ENCODE measurements at regions not wholly inside any gene's neighbourhood (a gene's known extent, or its start where the extent isn't known, plus 50 kb on each side); places are given as distances from the start of the nearest gene placed in this dataset.

DNA sequence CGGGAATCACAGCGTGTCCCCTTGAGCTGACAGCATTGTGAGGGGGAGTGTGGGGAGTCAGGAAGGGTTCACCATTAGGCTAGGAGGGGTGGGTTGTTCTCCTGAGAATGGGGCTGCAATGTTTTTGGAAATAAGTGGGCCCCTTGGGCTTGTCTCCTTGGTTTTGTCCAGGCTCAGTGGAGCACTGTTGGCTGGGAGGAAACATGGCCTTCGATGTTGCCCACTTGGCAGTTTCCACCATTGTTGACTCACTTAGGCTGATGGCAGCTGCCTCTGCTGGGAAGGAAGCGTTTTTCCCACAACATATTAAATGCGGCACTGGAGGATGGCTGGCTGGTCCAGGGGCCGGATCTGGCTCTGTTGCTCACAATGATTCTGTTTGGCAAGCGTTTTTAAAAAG is 512.1 kb downstream of the QKI start:
- Histone ChIP-seq H3K4me1 (ENCODE audit: insufficient read depth, low read length) (no peaks in the 10 kb centered on the region), H3K27ac (ENCODE audit: extremely low read length, insufficient read depth, low read length) (no peak overlapping the region), H3K79me2 (ENCODE audit: insufficient read depth, low read length) (no peaks in the 10 kb centered on the region), H3K9ac (ENCODE audit: insufficient read depth, low read depth, low read length) (no peak overlapping the region), H3K4me3 (replicated peaks in 1 of 3; ENCODE audit: insufficient read depth in 1 of 3, low read depth in 2 of 3, low read length in 3 of 3) (no peak overlapping the region), H3K4me2 (ENCODE audit: low read depth, low read length) (no peak overlapping the region), H4K20me1 (ENCODE audit: insufficient read depth, low read length) (no peaks in the 10 kb centered on the region), H3K27me3 (ENCODE audit: control insufficient read depth in 1 of 2, insufficient read depth in 2 of 2, low read length in 2 of 2) (peaks cover 0 to 19% of the 10 kb centered on the region in 2 experiments; a peak in 2 of 5 replicates), H3K36me3 (replicated peaks in 1 of 2; ENCODE audit: control insufficient read depth in 1 of 2, insufficient read depth in 2 of 2, low read length in 2 of 2) (no peaks in the 10 kb centered on the region), H2AFZ (ENCODE audit: low read length) (no peak overlapping the region), H3K9me3 (ENCODE audit: low read length) (no peaks in the 10 kb centered on the region)
- POLR2A ChIA-PET: no interaction called here
- BruUV-seq (replicated peaks): no TSS peak
- TF ChIP-seq, protein P1, sequence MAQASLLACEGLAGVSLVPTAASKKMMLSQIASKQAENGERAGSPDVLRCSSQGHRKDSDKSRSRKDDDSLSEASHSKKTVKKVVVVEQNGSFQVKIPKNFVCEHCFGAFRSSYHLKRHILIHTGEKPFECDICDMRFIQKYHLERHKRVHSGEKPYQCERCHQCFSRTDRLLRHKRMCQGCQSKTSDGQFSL (CRISPR knock-in tag; IDR thresholded peaks at IDR 0.05): no peak
- TF ChIP-seq, protein P2, sequence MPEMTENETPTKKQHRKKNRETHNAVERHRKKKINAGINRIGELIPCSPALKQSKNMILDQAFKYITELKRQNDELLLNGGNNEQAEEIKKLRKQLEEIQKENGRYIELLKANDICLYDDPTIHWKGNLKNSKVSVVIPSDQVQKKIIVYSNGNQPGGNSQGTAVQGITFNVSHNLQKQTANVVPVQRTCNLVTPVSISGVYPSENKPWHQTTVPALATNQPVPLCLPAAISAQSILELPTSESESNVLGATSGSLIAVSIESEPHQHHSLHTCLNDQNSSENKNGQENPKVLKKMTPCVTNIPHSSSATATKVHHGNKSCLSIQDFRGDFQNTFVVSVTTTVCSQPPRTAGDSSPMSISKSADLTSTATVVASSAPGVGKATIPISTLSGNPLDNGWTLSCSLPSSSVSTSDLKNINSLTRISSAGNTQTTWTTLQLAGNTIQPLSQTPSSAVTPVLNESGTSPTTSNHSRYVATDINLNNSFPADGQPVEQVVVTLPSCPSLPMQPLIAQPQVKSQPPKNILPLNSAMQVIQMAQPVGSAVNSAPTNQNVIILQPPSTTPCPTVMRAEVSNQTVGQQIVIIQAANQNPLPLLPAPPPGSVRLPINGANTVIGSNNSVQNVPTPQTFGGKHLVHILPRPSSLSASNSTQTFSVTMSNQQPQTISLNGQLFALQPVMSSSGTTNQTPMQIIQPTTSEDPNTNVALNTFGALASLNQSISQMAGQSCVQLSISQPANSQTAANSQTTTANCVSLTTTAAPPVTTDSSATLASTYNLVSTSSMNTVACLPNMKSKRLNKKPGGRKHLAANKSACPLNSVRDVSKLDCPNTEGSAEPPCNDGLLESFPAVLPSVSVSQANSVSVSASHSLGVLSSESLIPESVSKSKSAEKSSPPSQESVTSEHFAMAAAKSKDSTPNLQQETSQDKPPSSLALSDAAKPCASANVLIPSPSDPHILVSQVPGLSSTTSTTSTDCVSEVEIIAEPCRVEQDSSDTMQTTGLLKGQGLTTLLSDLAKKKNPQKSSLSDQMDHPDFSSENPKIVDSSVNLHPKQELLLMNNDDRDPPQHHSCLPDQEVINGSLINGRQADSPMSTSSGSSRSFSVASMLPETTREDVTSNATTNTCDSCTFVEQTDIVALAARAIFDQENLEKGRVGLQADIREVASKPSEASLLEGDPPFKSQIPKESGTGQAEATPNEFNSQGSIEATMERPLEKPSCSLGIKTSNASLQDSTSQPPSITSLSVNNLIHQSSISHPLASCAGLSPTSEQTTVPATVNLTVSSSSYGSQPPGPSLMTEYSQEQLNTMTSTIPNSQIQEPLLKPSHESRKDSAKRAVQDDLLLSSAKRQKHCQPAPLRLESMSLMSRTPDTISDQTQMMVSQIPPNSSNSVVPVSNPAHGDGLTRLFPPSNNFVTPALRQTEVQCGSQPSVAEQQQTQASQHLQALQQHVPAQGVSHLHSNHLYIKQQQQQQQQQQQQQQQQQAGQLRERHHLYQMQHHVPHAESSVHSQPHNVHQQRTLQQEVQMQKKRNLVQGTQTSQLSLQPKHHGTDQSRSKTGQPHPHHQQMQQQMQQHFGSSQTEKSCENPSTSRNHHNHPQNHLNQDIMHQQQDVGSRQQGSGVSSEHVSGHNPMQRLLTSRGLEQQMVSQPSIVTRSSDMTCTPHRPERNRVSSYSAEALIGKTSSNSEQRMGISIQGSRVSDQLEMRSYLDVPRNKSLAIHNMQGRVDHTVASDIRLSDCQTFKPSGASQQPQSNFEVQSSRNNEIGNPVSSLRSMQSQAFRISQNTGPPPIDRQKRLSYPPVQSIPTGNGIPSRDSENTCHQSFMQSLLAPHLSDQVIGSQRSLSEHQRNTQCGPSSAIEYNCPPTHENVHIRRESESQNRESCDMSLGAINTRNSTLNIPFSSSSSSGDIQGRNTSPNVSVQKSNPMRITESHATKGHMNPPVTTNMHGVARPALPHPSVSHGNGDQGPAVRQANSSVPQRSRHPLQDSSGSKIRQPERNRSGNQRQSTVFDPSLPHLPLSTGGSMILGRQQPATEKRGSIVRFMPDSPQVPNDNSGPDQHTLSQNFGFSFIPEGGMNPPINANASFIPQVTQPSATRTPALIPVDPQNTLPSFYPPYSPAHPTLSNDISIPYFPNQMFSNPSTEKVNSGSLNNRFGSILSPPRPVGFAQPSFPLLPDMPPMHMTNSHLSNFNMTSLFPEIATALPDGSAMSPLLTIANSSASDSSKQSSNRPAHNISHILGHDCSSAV (CRISPR knock-in tag; IDR thresholded peaks at IDR 0.05; ENCODE audit: borderline replicate concordance): no peak
- TF ChIP-seq JUNB (CRISPR knock-in tag; IDR thresholded peaks at IDR 0.05; ENCODE audit: borderline replicate concordance) (no peak), TOE1 (CRISPR knock-in tag; IDR thresholded peaks at IDR 0.05) (no peak), ZNF660 (CRISPR knock-in tag; IDR thresholded peaks at IDR 0.05; ENCODE audit: borderline replicate concordance, low read depth) (no peak), ATF7 (IDR thresholded peaks at IDR 0.05) (no peak), ATF7 (CRISPR knock-in tag; IDR thresholded peaks at IDR 0.05) (no peak), ZFP90 (CRISPR knock-in tag; IDR thresholded peaks at IDR 0.05; ENCODE audit: borderline replicate concordance) (no peak), ZNF530 (CRISPR knock-in tag; IDR thresholded peaks at IDR 0.05; ENCODE audit: low read depth) (no peak), MIER2 (CRISPR knock-in tag; IDR thresholded peaks at IDR 0.05) (no peak), ZNF615 (CRISPR knock-in tag; IDR thresholded peaks at IDR 0.05; ENCODE audit: borderline replicate concordance) (no peak), POLR2AphosphoS2 (IDR thresholded peaks at IDR 0.05; ENCODE audit: low read depth, low read length) (no peak)
- intact Hi-C loops (cut with micrococcal nuclease; ENCODE audit: unreplicated experiment) (no loop called here), in situ Hi-C loops (cut with HindIII; ENCODE audit: extremely low pct_ligation_motif_present, low pct_unique_long_range_greater_than_20kb) (no loop called here)
- CTCF ChIA-PET (ENCODE audit: low intra/inter-chr PET ratio, low total read pairs): no interaction called here
- FAIRE-seq: no peak
- DNase-seq (ENCODE audit: low spot score): no peak
- ATAC-seq: no peak
- 21% methylated on average over 6 of the region's 7 CpGs for WGBS (ENCODE audit: low lambda C conversion rate)

Measured in HepG2 (cell line).